ENCODE measurements at regions not wholly inside any gene's neighbourhood (a gene's known extent, or its start where the extent isn't known, plus 50 kb on each side); places are given as distances from the start of the nearest gene placed in this dataset.

DNA sequence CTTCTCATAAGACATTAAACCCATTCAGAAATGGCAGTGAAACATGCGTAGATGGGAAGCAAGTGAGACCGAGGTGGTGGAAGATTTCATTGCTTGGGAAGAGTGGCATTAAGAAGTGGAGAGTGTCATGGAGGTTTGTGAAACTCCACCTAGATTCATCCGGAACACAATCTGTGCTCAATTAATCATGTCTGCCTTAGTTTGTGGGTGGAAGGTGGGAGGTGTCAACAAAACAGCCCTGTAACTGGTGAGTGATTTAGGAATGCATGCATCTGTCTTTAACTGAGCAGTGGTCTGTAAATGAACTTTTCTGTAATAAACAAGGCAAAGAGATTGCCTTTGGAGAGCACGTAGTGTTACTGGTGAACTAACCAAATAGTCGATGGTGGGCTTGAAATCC, 113.7 kb downstream of the WNT5A start:
- Histone ChIP-seq H3K27ac (no peak overlapping the region), H3K4me1 (no peaks in the 10 kb centered on the region), H3K4me3 (no peak overlapping the region), H3K9me3 (no peaks in the 10 kb centered on the region), H3K27me3 (peaks cover 0 to 3% of the 10 kb centered on the region in 2 donors), H3K36me3 (no peaks in the 10 kb centered on the region)
- TF ChIP-seq, protein P1, sequence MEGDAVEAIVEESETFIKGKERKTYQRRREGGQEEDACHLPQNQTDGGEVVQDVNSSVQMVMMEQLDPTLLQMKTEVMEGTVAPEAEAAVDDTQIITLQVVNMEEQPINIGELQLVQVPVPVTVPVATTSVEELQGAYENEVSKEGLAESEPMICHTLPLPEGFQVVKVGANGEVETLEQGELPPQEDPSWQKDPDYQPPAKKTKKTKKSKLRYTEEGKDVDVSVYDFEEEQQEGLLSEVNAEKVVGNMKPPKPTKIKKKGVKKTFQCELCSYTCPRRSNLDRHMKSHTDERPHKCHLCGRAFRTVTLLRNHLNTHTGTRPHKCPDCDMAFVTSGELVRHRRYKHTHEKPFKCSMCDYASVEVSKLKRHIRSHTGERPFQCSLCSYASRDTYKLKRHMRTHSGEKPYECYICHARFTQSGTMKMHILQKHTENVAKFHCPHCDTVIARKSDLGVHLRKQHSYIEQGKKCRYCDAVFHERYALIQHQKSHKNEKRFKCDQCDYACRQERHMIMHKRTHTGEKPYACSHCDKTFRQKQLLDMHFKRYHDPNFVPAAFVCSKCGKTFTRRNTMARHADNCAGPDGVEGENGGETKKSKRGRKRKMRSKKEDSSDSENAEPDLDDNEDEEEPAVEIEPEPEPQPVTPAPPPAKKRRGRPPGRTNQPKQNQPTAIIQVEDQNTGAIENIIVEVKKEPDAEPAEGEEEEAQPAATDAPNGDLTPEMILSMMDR (IDR thresholded peaks at IDR 0.05): no peak
- no peak for DNase-seq
- intact Hi-C loops (cut with DNase I; ENCODE audit: low total_unique reads): no loop called here

DNA sequence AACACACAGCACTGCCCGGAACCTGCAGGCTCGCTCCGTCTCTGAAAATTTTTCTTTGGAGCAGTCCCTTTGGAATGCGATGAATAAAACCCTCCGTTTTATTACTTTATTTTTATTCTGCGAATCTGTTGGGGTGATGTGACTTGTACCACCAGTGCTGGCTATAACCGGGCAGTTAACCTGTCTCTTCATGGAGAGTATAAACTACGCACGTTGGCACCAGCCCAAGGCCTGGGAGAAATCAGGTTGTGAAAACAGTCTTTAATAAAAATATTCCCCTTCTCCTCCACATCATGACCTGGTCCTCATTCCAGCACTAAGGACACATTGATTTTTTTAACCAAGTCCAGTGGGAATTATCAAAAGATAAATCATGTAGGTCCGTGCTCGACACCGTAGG, 116.8 kb downstream of the WNT5A start:
- peaks cover 0 to 3% of the 10 kb centered on the region in 2 donors for H3K27me3 ChIP-seq
- TF ChIP-seq, protein P1 (IDR thresholded peaks at IDR 0.05): no peak
- H3K4me3 ChIP-seq: no peak overlapping the region
- no peak overlapping the region for H3K27ac ChIP-seq
- no peak for DNase-seq
- no peaks in the 10 kb centered on the region for H3K4me1 ChIP-seq
- intact Hi-C loops (cut with DNase I; ENCODE audit: low total_unique reads): no loop called here
- H3K9me3 ChIP-seq: no peaks in the 10 kb centered on the region
- no peaks in the 10 kb centered on the region for H3K36me3 ChIP-seq

DNA sequence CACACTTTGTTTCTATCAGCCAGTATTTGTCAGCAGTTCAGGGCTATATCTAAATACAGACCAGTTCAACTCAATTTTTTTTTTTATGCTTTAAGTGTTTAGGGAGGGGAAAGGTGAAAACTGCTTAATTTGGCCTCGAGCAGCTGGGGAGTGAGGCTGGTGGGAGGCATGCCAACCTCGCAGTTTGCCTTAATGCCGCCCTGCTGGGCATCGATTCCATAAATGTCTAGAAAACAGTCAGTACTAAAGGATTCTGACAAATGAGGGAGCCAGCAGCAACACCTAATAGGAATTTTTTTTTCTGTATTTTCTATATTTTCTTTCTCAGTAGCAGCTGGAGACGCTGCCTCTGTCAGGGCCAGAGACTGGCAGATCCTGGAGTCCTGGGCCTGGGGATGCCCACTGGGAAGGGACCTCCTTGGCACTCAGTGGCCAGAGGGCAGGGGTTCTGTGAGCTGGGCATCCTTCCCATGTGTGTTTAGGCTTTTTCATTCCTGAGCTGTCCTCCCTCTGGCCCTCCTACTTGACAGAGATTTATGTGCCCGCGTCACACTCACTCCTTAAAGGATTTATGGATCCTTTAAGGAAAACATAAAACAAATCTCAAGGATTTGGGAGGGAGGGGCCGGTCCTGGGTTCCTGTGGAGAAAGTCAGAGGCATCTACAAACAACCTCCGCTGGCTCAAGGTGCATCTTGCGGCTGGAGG, 117.8 kb downstream of the WNT5A start:
- Histone ChIP-seq H3K27me3 (peaks cover 0 to 3% of the 10 kb centered on the region in 2 donors), H3K27ac (no peak overlapping the region), H3K9me3 (no peaks in the 10 kb centered on the region), H3K4me1 (no peaks in the 10 kb centered on the region), H3K4me3 (no peak overlapping the region), H3K36me3 (no peaks in the 10 kb centered on the region)
- intact Hi-C loops (cut with DNase I; ENCODE audit: low total_unique reads): no loop called here
- no peak for DNase-seq
- TF ChIP-seq, protein P1 (IDR thresholded peaks at IDR 0.05): no peak

DNA sequence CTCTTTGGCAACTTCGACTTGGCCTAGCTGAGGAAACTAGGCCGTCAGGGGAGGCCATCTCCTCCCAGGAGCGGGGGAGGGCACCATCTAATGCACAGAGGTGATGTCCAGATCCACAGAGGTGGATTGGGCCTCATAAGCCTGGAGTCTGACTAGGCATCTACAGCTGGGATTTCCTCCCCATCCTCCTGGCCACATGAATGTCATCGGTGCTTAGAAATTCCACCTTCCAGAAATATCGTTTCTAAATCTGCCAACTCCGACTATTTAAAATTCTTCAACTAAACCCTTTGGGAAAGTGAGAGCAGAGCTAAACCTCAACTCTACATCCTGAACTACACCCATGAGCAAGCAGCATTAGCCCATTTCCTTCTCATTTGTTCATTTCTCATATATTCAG, 118.7 kb downstream of the WNT5A start:
- H3K27me3 ChIP-seq: peaks cover 0 to 3% of the 10 kb centered on the region in 2 donors
- intact Hi-C loops (cut with DNase I; ENCODE audit: low total_unique reads): no loop called here
- TF ChIP-seq, protein P1 (IDR thresholded peaks at IDR 0.05): no peak
- H3K36me3 ChIP-seq: no peaks in the 10 kb centered on the region
- no peaks in the 10 kb centered on the region for H3K4me1 ChIP-seq
- no peak overlapping the region for H3K4me3 ChIP-seq
- DNase-seq: no peak
- no peak overlapping the region for H3K27ac ChIP-seq
- H3K9me3 ChIP-seq: no peaks in the 10 kb centered on the region

- TF ChIP-seq, protein P1 (IDR thresholded peaks at IDR 0.05): no peak
- Histone ChIP-seq H3K4me1 (no peaks in the 10 kb centered on the region), H3K36me3 (no peaks in the 10 kb centered on the region), H3K4me3 (no peak overlapping the region), H3K9me3 (no peaks in the 10 kb centered on the region), H3K27ac (no peak overlapping the region), H3K27me3 (peaks cover 0 to 3% of the 10 kb centered on the region in 2 donors)
- intact Hi-C loops (cut with DNase I; ENCODE audit: low total_unique reads): no loop called here
- DNase-seq: no peak
Measured at GRCh38 chr3:55367384-55367783, 119.7 kb downstream of the WNT5A start.
